ENCODE measurements at regions not wholly inside any gene's neighbourhood (a gene's known extent, or its start where the extent isn't known, plus 50 kb on each side); places are given as distances from the start of the nearest gene placed in this dataset.

DNA sequence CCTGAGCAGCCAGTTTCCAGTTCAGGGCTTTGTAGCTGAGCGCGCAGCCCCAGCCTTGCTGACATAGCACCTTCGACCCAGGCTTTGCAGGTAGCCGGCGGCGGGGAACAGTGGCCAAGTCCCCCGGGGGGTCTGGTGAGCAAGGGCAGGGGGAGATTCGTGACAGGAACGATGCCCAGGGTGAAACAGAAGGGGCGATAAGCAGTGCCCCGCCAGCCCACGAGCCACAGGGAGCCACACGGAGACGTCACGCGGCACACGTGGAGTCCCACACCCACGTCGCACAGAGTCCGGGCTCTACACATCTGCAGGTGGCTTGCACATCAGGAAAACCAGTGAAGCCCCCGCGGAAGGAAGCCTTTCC is 127.2 kb downstream of the SOX1 start:
- H3K4me3 ChIP-seq = no peak overlapping the region
- ATAC-seq (no peak), DNase-seq (no peak)
- no peaks in the 10 kb centered on the region for H3K4me1 ChIP-seq
- TF ChIP-seq, protein P1, sequence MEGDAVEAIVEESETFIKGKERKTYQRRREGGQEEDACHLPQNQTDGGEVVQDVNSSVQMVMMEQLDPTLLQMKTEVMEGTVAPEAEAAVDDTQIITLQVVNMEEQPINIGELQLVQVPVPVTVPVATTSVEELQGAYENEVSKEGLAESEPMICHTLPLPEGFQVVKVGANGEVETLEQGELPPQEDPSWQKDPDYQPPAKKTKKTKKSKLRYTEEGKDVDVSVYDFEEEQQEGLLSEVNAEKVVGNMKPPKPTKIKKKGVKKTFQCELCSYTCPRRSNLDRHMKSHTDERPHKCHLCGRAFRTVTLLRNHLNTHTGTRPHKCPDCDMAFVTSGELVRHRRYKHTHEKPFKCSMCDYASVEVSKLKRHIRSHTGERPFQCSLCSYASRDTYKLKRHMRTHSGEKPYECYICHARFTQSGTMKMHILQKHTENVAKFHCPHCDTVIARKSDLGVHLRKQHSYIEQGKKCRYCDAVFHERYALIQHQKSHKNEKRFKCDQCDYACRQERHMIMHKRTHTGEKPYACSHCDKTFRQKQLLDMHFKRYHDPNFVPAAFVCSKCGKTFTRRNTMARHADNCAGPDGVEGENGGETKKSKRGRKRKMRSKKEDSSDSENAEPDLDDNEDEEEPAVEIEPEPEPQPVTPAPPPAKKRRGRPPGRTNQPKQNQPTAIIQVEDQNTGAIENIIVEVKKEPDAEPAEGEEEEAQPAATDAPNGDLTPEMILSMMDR (IDR thresholded peaks at IDR 0.05) = no peak
- intact Hi-C loops (cut with DNase I) = no loop called here
- no peaks in the 10 kb centered on the region for H3K27me3 ChIP-seq (ENCODE audit: low read depth)
- no peaks in the 10 kb centered on the region for H3K36me3 ChIP-seq
- H3K9me3 ChIP-seq = no peaks in the 10 kb centered on the region
- H3K27ac ChIP-seq = no peak overlapping the region

DNA sequence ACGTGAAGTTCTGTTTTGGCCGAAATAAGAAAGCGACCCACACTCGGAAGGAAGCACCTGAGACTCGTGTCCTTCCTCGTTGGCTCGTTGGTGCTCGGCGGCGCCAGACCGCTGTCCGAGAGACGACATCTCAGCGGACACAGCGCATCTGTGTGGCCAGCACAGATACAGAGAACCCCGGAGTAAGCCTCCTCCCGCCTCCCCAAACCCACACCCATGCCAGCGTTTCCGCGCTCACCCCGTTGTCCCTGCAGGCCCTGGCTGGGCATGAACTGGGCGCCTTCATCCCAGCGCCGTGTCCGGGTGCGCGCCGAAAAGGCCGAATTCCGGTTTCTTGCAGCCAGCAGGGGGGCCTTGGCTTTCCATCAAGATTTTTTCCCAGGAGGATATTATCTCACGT is 127.6 kb downstream of the SOX1 start:
- ATAC-seq (no peak), DNase-seq (no peak)
- Histone ChIP-seq H3K9me3 (no peaks in the 10 kb centered on the region), H3K4me1 (no peaks in the 10 kb centered on the region), H3K27ac (no peak overlapping the region), H3K27me3 (ENCODE audit: low read depth) (no peaks in the 10 kb centered on the region), H3K36me3 (no peaks in the 10 kb centered on the region), H3K4me3 (no peak overlapping the region)
- intact Hi-C loops (cut with DNase I) = no loop called here
- TF ChIP-seq, protein P1 (IDR thresholded peaks at IDR 0.05) = no peak

DNA sequence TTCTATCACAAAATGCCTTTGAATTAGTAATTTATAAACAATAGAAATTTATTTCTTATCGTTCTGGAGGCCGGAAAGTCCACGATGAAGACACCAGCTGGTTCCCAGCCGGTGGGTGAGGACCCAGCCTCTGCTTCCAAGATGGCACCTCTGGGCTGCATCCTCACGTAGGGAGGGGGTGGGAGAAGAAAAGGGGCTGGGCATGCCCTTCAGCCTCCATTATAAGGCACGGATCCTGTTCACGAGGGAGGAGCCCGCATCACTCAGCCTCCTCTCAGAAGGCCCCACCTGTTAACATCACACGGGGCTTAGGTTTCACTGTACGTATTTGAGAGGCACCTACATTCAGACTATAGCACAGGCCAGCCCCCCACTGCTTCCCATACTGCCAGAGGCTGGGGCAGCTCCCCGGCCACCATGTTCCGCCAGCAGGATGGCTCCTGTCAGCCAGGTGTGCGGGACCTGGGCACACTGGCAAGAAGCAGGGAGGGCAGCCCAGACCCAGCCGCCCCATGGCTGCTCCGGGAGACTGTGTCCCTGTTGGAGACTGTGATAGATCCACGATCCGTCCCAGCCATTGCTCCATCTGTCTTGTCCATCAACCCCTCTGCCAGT is 131.6 kb downstream of the SOX1 start:
- H3K27me3 ChIP-seq (ENCODE audit: low read depth) = peaks cover 12% of the 10 kb centered on the region
- H3K4me3 ChIP-seq = no peak overlapping the region
- no peaks in the 10 kb centered on the region for H3K36me3 ChIP-seq
- H3K27ac ChIP-seq = no peak overlapping the region
- intact Hi-C loops (cut with DNase I) = no loop called here
- ATAC-seq = no peak
- no peaks in the 10 kb centered on the region for H3K9me3 ChIP-seq
- no peak for DNase-seq
- TF ChIP-seq, protein P1 (IDR thresholded peaks at IDR 0.05) = no peak
- H3K4me1 ChIP-seq = no peaks in the 10 kb centered on the region

DNA sequence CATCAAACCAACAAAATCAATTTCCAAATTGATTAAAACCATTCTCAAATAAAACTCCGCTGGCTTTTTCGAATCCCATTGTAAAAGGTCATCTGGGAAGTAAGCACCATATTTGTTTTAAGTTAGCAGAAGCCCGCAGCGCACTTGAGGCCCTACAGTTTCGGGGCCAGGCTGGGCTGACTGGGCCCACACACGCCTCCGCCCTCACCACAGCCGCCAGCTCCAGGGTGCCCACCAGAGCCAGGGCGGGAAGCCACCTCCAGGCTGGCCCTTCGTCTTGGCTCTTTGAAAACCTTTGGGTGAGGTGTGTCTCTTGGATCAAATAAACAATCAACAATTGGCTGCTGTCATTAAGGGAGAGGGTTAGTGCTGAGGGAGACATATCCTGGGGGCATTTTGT is 133.3 kb downstream of the SOX1 start:
- intact Hi-C loops (cut with DNase I) = no loop called here
- no peaks in the 10 kb centered on the region for H3K36me3 ChIP-seq
- peaks cover 23% of the 10 kb centered on the region for H3K27me3 ChIP-seq (ENCODE audit: low read depth)
- no peak overlapping the region for H3K27ac ChIP-seq
- no peak overlapping the region for H3K4me3 ChIP-seq
- peaks cover 5% of the 10 kb centered on the region for H3K4me1 ChIP-seq
- DNase-seq (no peak), ATAC-seq (no peak)
- TF ChIP-seq, protein P1 (IDR thresholded peaks at IDR 0.05) = no peak
- H3K9me3 ChIP-seq = no peaks in the 10 kb centered on the region

DNA sequence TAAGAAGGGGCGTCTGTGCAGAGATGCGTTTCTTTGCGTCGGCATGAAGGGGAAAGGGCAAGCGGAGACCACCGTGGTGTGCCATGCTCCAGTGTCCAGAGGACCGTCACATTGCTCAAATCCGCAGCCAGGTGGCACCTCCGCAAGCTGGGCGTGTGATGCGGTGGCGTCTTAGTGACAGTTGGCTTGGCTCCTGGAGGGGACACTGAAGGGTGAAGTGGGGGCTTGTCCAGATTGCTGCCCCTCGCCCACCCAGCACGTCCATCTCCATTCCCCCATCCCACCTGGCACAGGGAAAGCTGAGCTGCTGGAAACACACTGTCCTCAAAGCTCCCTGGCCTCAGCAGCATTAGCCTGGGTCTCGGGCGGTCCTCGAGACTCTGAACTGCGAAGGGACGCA is 135.3 kb downstream of the SOX1 start:
- ATAC-seq (no peak), DNase-seq (no peak)
- TF ChIP-seq, protein P1 (IDR thresholded peaks at IDR 0.05) = no peak
- peaks cover 42% of the 10 kb centered on the region for H3K27me3 ChIP-seq (ENCODE audit: low read depth)
- no peaks in the 10 kb centered on the region for H3K9me3 ChIP-seq
- no peaks in the 10 kb centered on the region for H3K36me3 ChIP-seq
- H3K4me3 ChIP-seq = no peak overlapping the region
- intact Hi-C loops (cut with DNase I) = no loop called here
- peaks cover 5% of the 10 kb centered on the region for H3K4me1 ChIP-seq
- H3K27ac ChIP-seq = no peak overlapping the region

DNA sequence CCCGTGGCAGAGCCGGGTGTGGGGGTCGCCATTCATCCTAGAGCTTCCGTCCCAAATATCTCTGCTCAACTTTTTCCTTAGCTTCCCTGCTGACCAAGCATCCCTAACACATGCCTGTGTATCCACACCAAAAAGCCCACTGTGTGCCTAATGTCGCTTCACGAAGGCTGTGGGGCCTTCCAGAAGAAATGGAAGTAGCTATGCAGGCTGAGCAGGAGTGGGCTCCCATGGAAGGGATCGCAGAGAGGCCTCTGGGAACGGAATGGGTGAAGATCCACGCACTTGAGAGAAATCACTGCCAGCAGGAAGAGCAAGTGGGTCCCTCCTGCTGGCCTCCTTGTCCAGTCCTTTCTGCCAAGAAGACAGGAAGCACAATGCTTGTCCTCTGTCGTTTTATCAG is 136.0 kb downstream of the SOX1 start:
- no peak overlapping the region for H3K4me3 ChIP-seq
- no peak overlapping the region for H3K27ac ChIP-seq
- H3K36me3 ChIP-seq = no peaks in the 10 kb centered on the region
- H3K4me1 ChIP-seq = peaks cover 5% of the 10 kb centered on the region
- no peaks in the 10 kb centered on the region for H3K9me3 ChIP-seq
- DNase-seq (no peak), ATAC-seq (no peak)
- TF ChIP-seq, protein P1 (IDR thresholded peaks at IDR 0.05) = no peak
- intact Hi-C loops (cut with DNase I) = no loop called here
- H3K27me3 ChIP-seq (ENCODE audit: low read depth) = peaks cover 45% of the 10 kb centered on the region
